GM23338 (cell line): ENCODE measurements at regions not wholly inside any gene's neighbourhood (a gene's known extent, or its start where the extent isn't known, plus 50 kb on each side); places are given as distances from the start of the nearest gene placed in this dataset.

Experiments used
- ATAC-seq: fragments of 200-7000 bp; cut with Tn5 transposase; 3 replicates; pipeline ENCODE4 v1.9.1; 2020
- DNase-seq: peaks from one replicate; pipeline ENCODE4 v3.0.0-alpha.2; 2015; ENCODE audit warnings: low spot score
- H2AFZ ChIP-seq: fragments of 200-600 bp; sonication (generic); 2 replicates; pipeline ENCODE4 v1.8.0; 2016; ENCODE audit warnings: antibody characterized with exemption, mild to moderate bottlenecking, moderate library complexity
- H3F3A ChIP-seq: fragments of 200-600 bp; sonication (generic); replicated peaks from 2 replicates; pipeline ENCODE4 v1.8.0; 2017; ENCODE audit warnings: antibody characterized with exemption, mixed run types, low read depth
- H3K27ac ChIP-seq: fragments of 200-600 bp; sonication (generic); 2 replicates; pipeline ENCODE4 v1.6.1; 2016; ENCODE audit warnings: low read depth
- H3K27me3 ChIP-seq: fragments of 200-600 bp; sonication (generic); 2 replicates; pipeline ENCODE4 v1.8.0; 2016; ENCODE audit warnings: mild to moderate bottlenecking, mixed run types, moderate library complexity; ENCODE audit not compliant: insufficient read depth
- H3K36me3 ChIP-seq: fragments of 200-600 bp; sonication (generic); 2 replicates; pipeline ENCODE4 v1.8.0; 2016; ENCODE audit warnings: mild to moderate bottlenecking; ENCODE audit not compliant: insufficient read depth
- H3K4me1 ChIP-seq: fragments of 200-600 bp; sonication (generic); 2 replicates; pipeline ENCODE4 v1.8.0; 2016; ENCODE audit warnings: mild to moderate bottlenecking, moderate library complexity; ENCODE audit not compliant: insufficient read depth
- H3K4me2 ChIP-seq: fragments of 200-600 bp; sonication (generic); 2 replicates; pipeline ENCODE4 v1.7.1; 2017; ENCODE audit warnings: mixed run types
- H3K4me3 ChIP-seq: fragments of 200-600 bp; sonication (generic); 2 replicates; pipeline ENCODE4 v1.6.1; 2016; ENCODE audit warnings: mixed run types
- H3K79me2 ChIP-seq: fragments of 200-600 bp; sonication (generic); replicated peaks from 2 replicates; pipeline ENCODE4 v1.8.0; 2017; ENCODE audit warnings: mild to moderate bottlenecking; ENCODE audit not compliant: insufficient read depth
- H3K9me2 ChIP-seq: fragments of 200-600 bp; sonication (generic); 2 replicates; pipeline ENCODE4 v1.8.0; 2017; ENCODE audit not compliant: insufficient read depth
- H4K20me1 ChIP-seq: fragments of 200-600 bp; sonication (generic); replicated peaks from 2 replicates; pipeline ENCODE4 v1.8.0; 2017; ENCODE audit warnings: mild to moderate bottlenecking; ENCODE audit not compliant: insufficient read depth
- H3K27ac Mint-ChIP-seq: 2 replicates; pipeline ENCODE4 v1.8.0; 2020; ENCODE audit warnings: inconsistent platforms, mild to moderate bottlenecking, moderate library complexity, mixed read lengths
- H3K27me3 Mint-ChIP-seq: 3 replicates; pipeline ENCODE4 v1.8.0; 2022; ENCODE audit warnings: low read depth, mild to moderate bottlenecking, moderate library complexity, mixed read lengths, inconsistent platforms; ENCODE audit not compliant: insufficient read depth, poor library complexity
- H3K36me3 Mint-ChIP-seq: 3 replicates; pipeline ENCODE4 v1.8.0; 2021; ENCODE audit warnings: low read depth, mild to moderate bottlenecking, inconsistent platforms, moderate library complexity, mixed read lengths
- H3K4me1 Mint-ChIP-seq: 3 replicates; pipeline ENCODE4 v1.8.0; 2020; ENCODE audit warnings: mild to moderate bottlenecking, inconsistent platforms, mixed read lengths
- H3K4me3 Mint-ChIP-seq: 3 replicates; pipeline ENCODE4 v1.8.0; 2021; ENCODE audit warnings: moderate library complexity, mild to moderate bottlenecking, inconsistent platforms, mixed read lengths
- H3K9me3 Mint-ChIP-seq: 3 replicates; pipeline ENCODE4 v1.8.0; 2020; ENCODE audit warnings: moderate library complexity, mild to moderate bottlenecking, inconsistent platforms, mixed read lengths
- CREB1 ChIP-seq: fragments of 250-450 bp; sonication (Bioruptor Pico); IDR thresholded peaks from 2 replicates; pipeline ENCODE4 v1.5.0; 2020; ENCODE audit warnings: low read depth, mild to moderate bottlenecking, moderate library complexity
- CTCF ChIP-seq, 2 experiments: fragments of 200-600 bp in 1 of 2; sonication (generic) in 1 of 2; conservative IDR thresholded peaks; 2 replicates each; pipeline versions ENCODE4 v1.5.1 to v1.6.1; 2016 to 2017; ENCODE audit warnings: antibody characterized with exemption in 2 of 2, low read depth in 2 of 2, mild to moderate bottlenecking in 2 of 2, moderate library complexity in 1 of 2
- ETS1 ChIP-seq: IDR thresholded peaks from 2 replicates; pipeline ENCODE4 v1.6.1; 2016; ENCODE audit warnings: antibody characterized with exemption
- EZH2 ChIP-seq: fragments of 200-600 bp; sonication (generic); IDR thresholded peaks from one replicate; pipeline ENCODE4 v1.8.0; 2017; ENCODE audit warnings: antibody characterized with exemption, mild to moderate bottlenecking, low read depth; ENCODE audit not compliant: unreplicated experiment
- EZH2phosphoT487 ChIP-seq: fragments of 200-600 bp; sonication (generic); IDR thresholded peaks from one replicate; pipeline ENCODE4 v1.8.1; 2018; ENCODE audit warnings: antibody characterized with exemption; ENCODE audit not compliant: unreplicated experiment
- JUNB ChIP-seq: IDR thresholded peaks from one replicate; pipeline ENCODE4 v1.6.1; 2016; ENCODE audit warnings: antibody characterized with exemption; ENCODE audit not compliant: unreplicated experiment
- NANOG ChIP-seq: IDR thresholded peaks from 2 replicates; pipeline ENCODE4 v1.6.1; 2016; ENCODE audit warnings: antibody characterized with exemption, borderline replicate concordance
- POLR2AphosphoS5 ChIP-seq: IDR thresholded peaks from 2 replicates; pipeline ENCODE4 v1.6.1; 2016; ENCODE audit warnings: antibody characterized with exemption, low read depth
- REST ChIP-seq: IDR thresholded peaks from one replicate; pipeline ENCODE4 v1.6.1; 2018; ENCODE audit warnings: antibody characterized with exemption; ENCODE audit not compliant: unreplicated experiment
- STAT1 ChIP-seq: IDR thresholded peaks from one replicate; pipeline ENCODE4 v1.6.1; 2016; ENCODE audit warnings: antibody characterized with exemption; ENCODE audit not compliant: unreplicated experiment
- ZNF114 ChIP-seq: fragments of 250-450 bp; sonication (Bioruptor Pico); IDR thresholded peaks from 2 replicates; pipeline ENCODE4 v1.5.0; 2020; ENCODE audit warnings: mild to moderate bottlenecking, moderate library complexity
- ZNF331 ChIP-seq: fragments of 250-450 bp; sonication (Bioruptor Pico); IDR thresholded peaks from 2 replicates; pipeline ENCODE4 v1.5.0; 2020; ENCODE audit warnings: low read depth, mild to moderate bottlenecking, moderate library complexity
- ZNF462 ChIP-seq: fragments of 250-450 bp; sonication (Bioruptor Pico); IDR thresholded peaks from 2 replicates; pipeline ENCODE4 v1.5.0; 2020; ENCODE audit warnings: mild to moderate bottlenecking, moderate library complexity

- TF ChIP-seq ETS1 (no peak), EZH2 (no peak), EZH2phosphoT487 (no peak), CREB1 (CRISPR knock-in tag) (no peak), STAT1 (no peak), JUNB (no peak), ZNF114 (CRISPR knock-in tag) (no peak)
Observed at GRCh38 chr5:5950658-5951057, 427.7 kb downstream of the MED10 start (continued).

- Histone ChIP-seq H3K4me2 (no peak overlapping the region), H3K36me3 (no peaks in the 10 kb centered on the region), H3K9me2 (no peaks in the 10 kb centered on the region), H3K4me1 (no peaks in the 10 kb centered on the region), H3F3A (no peaks in the 10 kb centered on the region), H3K27me3 (no peaks in the 10 kb centered on the region), H4K20me1 (no peaks in the 10 kb centered on the region), H3K27ac (no peak overlapping the region), H2AFZ (no peak overlapping the region), H3K79me2 (no peaks in the 10 kb centered on the region), H3K4me3 (no peak overlapping the region)
- no peak for ATAC-seq
- no peak overlapping the region for H3K27ac Mint-ChIP-seq
- H3K9me3 Mint-ChIP-seq, result no peaks in the 10 kb centered on the region
- no peaks in the 10 kb centered on the region for H3K4me1 Mint-ChIP-seq
- no peaks in the 10 kb centered on the region for H3K36me3 Mint-ChIP-seq
- DNase-seq, result no peak
- H3K4me3 Mint-ChIP-seq, result no peak overlapping the region
- H3K27me3 Mint-ChIP-seq, result peaks cover 2% of the 10 kb centered on the region
- TF ChIP-seq REST, result no peak
- TF ChIP-seq EZH2, result no peak
- no peak for TF ChIP-seq CTCF (conservative IDR thresholded peaks at IDR 0.05; ENCODE audit: low read depth in 2 of 2)
- TF ChIP-seq POLR2AphosphoS5, result no peak
- no peak for TF ChIP-seq NANOG
- no peak for TF ChIP-seq JUNB
- no peak for TF ChIP-seq ZNF114 (CRISPR knock-in tag)
- TF ChIP-seq ZNF331 (CRISPR knock-in tag), result no peak
- no peak for TF ChIP-seq CREB1 (CRISPR knock-in tag)
- no peak for TF ChIP-seq EZH2phosphoT487
- TF ChIP-seq STAT1, result no peak
- no peak for TF ChIP-seq ZNF462 (CRISPR knock-in tag)
Observed at GRCh38 chr5:5941486-5941885, 436.9 kb downstream of the MED10 start.
